ENCODE measurements at regions not wholly inside any gene's neighbourhood (a gene's known extent, or its start where the extent isn't known, plus 50 kb on each side); places are given as distances from the start of the nearest gene placed in this dataset.
A peak's percentile ranks its signal among the peaks of the same experiment; 100 is the strongest.
"Not testable (repeated sequence)": the region's sequence is repeated elsewhere in the genome, so short reads cannot be mapped to it uniquely, and the experiment has no call there.

- H3K9me3 Mint-ChIP-seq, result no peaks in the 10 kb centered on the region
- CTCF ChIA-PET, result no interaction called here
- POLR2A ChIA-PET, result no interaction called here
- H3K4me3 Mint-ChIP-seq, result no peak overlapping the region
- H3K4me1 Mint-ChIP-seq, result peaks cover 14% of the 10 kb centered on the region
- no peak for DNase-seq
- no peak overlapping the region for H3K27ac Mint-ChIP-seq
- no peaks in the 10 kb centered on the region for H3K36me3 Mint-ChIP-seq (ENCODE audit: low read depth)
- peaks cover 5% of the 10 kb centered on the region for H3K27me3 Mint-ChIP-seq
Measured at GRCh38 chr9:110030632-110031031, 177.3 kb downstream of the C9orf152 start.

GRCh38 chr9:110031511-110032173 lies 176.3 kb downstream of the C9orf152 start:
- peaks cover 3% of the 10 kb centered on the region for H3K27me3 Mint-ChIP-seq
- H3K4me1 Mint-ChIP-seq, result peaks cover 14% of the 10 kb centered on the region
- H3K9me3 Mint-ChIP-seq, result no peaks in the 10 kb centered on the region
- H3K4me3 Mint-ChIP-seq, result no peak overlapping the region
- POLR2A ChIA-PET, result no interaction called here
- no peak overlapping the region for H3K27ac Mint-ChIP-seq
- CTCF ChIA-PET, result interaction anchor here (0.6 kb wide), 2 partner anchors 128 to 1465 kb away, joined by 3 to 4 read pairs; no protein-coding TSS in a partner anchor
- no peak for DNase-seq
- H3K36me3 Mint-ChIP-seq (ENCODE audit: low read depth), result no peaks in the 10 kb centered on the region

DNA sequence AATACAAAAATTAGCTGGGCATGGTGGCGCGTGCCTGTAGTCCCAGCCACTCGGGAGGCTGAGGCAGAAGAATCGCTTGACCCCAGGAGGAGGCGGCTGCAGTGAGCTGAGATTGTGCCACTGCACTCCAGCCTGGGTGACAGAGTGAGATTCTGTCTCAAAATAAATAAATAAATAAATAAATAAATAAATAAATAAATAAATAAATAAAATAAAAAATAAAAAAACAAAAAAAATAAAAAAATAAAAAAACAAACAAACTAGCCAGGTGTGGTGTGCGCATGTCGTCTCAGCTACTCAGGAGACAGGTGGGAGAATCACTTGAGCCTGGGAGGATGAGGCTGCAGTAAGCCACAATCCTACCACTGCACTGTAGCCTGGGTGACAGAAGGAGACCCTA lies 175.4 kb downstream of the C9orf152 start:
- H3K36me3 Mint-ChIP-seq (ENCODE audit: low read depth); H3K9me3 Mint-ChIP-seq; POLR2A ChIA-PET; H3K4me3 Mint-ChIP-seq; DNase-seq; H3K27ac Mint-ChIP-seq; H3K27me3 Mint-ChIP-seq: not testable (repeated sequence)
- CTCF ChIA-PET, result interaction anchor here (0.6 kb wide), 1 partner anchor 1466 kb away, joined by 3 read pairs; no protein-coding TSS in a partner anchor
- H3K4me1 Mint-ChIP-seq, result peaks cover 14% of the 10 kb centered on the region

DNA sequence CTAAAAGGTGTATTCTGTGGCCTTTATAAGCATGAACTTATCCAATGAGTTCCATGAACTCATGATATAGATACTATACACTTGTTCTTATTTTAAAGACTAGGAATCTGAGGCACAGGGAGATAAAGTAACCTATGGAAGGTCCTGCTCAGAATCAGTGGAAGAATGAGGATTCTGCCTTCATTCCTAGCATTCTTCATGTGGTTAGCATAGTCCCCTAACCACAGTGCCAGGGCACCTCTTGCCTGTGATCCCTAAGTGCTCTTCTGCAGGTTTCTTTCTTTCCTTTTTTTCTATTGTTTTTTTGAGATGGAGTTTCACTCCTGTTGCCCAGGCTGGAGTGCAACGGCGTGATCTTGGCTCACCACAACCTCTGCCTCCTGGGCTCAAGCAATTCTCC lies 174.1 kb downstream of the C9orf152 start:
- Mint-ChIP-seq H3K27ac (no peak overlapping the region), H3K36me3 (ENCODE audit: low read depth) (no peaks in the 10 kb centered on the region), H3K27me3 (peaks cover 6% of the 10 kb centered on the region), H3K9me3 (no peaks in the 10 kb centered on the region), H3K4me3 (no peak overlapping the region), H3K4me1 (peaks cover 14% of the 10 kb centered on the region)
- no peak for DNase-seq
- CTCF ChIA-PET, result no interaction called here
- POLR2A ChIA-PET, result no interaction called here

DNA sequence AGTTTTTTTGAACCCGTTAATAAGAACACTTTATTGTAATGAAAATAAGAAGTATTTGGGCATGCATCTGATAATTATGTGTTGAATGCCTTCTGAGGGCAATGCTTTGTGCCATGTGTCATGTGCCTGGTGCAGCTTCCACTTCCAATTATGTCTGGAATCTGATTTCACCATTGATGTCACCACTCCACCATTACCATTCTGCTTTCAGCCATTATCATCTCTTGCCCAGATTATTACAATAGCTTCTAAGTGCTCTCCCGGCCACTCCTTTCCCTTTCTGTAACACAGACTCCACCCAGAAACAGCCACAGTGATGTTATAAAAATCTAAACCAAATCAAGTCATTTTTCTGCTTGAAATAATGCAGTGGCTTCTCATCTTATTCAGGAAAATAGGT lies 171.7 kb downstream of the C9orf152 start:
- ChIA-PET CTCF (interaction anchor here (0.7 kb wide), 1 partner anchor 133 kb away, joined by 4 read pairs; no protein-coding TSS in a partner anchor), POLR2A (no interaction called here)
- H3K27ac Mint-ChIP-seq, result no peak overlapping the region
- no peaks in the 10 kb centered on the region for H3K9me3 Mint-ChIP-seq
- peaks cover 13% of the 10 kb centered on the region for H3K27me3 Mint-ChIP-seq
- H3K36me3 Mint-ChIP-seq (ENCODE audit: low read depth), result no peaks in the 10 kb centered on the region
- no peak for DNase-seq
- no peak overlapping the region for H3K4me3 Mint-ChIP-seq
- peaks cover under 1% of the 10 kb centered on the region for H3K4me1 Mint-ChIP-seq

DNA sequence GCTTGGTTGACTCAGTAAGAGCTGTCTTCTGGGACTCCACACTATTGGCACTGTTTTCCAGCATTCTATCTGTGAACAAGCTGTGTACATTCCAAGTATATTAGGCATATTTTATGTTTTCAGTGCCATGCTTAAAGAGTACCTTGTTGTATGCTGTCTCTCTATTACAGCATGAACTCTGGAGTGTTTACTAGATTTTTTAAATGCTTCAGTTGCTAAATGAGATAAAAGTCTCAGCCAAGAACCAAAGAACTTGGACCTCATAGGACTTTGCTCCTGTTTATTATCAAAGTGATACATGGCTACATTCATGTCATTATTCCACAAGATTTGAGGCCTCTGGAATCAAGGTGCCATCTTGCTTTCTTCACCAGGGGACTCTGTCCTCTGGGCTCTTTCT lies 167.2 kb downstream of the C9orf152 start:
- Mint-ChIP-seq H3K36me3 (ENCODE audit: low read depth) (peaks cover 2% of the 10 kb centered on the region), H3K4me1 (peaks cover 2% of the 10 kb centered on the region), H3K4me3 (no peak overlapping the region), H3K27me3 (peaks cover 16% of the 10 kb centered on the region), H3K9me3 (no peaks in the 10 kb centered on the region), H3K27ac (no peak overlapping the region)
- CTCF ChIA-PET, result no interaction called here
- POLR2A ChIA-PET, result no interaction called here
- DNase-seq, result no peak

- H3K27ac Mint-ChIP-seq, result no peak overlapping the region
- peaks cover 2% of the 10 kb centered on the region for H3K4me1 Mint-ChIP-seq
- H3K36me3 Mint-ChIP-seq (ENCODE audit: low read depth), result peaks cover 2% of the 10 kb centered on the region
- no peaks in the 10 kb centered on the region for H3K9me3 Mint-ChIP-seq
- POLR2A ChIA-PET, result no interaction called here
- CTCF ChIA-PET, result no interaction called here
- no peak overlapping the region for H3K4me3 Mint-ChIP-seq
- DNase-seq, result no peak
- H3K27me3 Mint-ChIP-seq, result peaks cover 16% of the 10 kb centered on the region
Measured at GRCh38 chr9:110041452-110041851, 166.5 kb downstream of the C9orf152 start.

DNA sequence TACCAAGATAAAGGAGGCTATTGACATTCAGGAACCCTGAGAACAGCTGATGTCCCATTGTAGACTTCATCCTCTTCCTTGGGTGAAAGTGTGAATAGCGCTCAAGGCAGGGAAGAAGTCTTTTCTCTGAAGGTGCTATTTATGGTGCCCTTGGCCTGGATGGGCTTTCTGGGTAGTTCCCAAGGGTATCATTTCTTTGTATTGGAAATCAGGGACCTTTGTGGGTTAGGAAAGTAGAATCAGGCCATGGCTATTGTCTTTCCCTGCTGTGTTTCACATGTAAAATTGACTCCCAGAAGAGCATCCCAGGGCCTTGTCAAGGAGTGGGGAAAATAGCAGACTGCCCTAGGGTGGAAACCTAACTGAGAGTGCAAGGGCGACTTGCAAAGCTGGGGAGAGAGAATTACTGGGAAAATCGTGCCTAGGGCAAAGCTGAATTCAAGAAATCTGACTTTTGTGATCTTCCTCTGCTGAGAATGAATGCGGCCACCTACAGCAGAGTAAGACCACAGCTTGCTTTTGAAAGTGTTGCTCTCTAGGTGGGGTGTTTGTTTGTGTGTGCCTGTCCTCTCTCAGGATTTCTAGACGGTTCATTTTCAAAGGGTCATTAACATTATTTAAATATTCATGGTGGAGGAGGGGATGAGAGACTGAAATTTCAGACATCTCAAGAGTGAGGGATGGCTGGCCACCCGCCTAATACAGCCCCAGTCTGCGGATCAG lies 160.6 kb downstream of the C9orf152 start:
- Mint-ChIP-seq H3K36me3 (ENCODE audit: low read depth) (peaks cover 11% of the 10 kb centered on the region), H3K4me1 (peaks cover 40% of the 10 kb centered on the region), H3K4me3 (peak overlapping the region; percentile 96), H3K27me3 (peaks cover 15% of the 10 kb centered on the region), H3K27ac (peak overlapping the region; percentile 70), H3K9me3 (no peaks in the 10 kb centered on the region)
- DNase-seq, result no peak
- ChIA-PET POLR2A (interaction anchor here (1.0 to 6.7 kb wide), 7 partner anchors 26 to 209 kb away, joined by 3 to 94 read pairs (median 4); partner anchors contain the start of gene TXN), CTCF (interaction anchor here (1.0 to 1.3 kb wide), 3 partner anchors 81 to 144 kb away, joined by 3 to 4 read pairs (median 3); no protein-coding TSS in a partner anchor)

DNA sequence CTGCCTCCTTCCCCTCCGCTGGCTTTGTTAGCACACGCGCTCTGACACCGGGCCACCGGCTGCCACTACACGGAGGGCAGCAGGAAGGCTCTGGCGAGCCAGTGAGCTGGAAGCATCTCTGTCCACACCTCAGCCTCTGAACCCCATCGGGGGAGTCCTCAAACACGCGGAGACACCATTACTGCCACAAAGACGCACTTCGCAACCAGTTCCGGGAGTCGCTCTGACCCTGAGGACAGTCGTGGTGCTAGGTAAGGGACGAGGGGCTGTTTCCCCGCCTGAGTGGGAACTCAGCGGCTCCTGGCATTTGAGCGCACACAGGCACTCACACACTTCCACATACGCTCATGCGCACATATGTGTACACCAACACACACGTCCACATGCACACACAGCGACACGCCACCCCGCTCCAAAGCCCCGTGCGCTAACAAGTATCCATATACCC lies 160.0 kb downstream of the C9orf152 start:
- ChIA-PET POLR2A (interaction anchor here (1.0 to 6.7 kb wide), 9 partner anchors 26 to 209 kb away, joined by 3 to 94 read pairs (median 4); partner anchors contain the start of gene TXN), CTCF (interaction anchor here (1.0 to 1.3 kb wide), 3 partner anchors 82 to 145 kb away, joined by 3 to 4 read pairs (median 3); no protein-coding TSS in a partner anchor)
- Mint-ChIP-seq H3K4me1 (peaks cover 44% of the 10 kb centered on the region), H3K27me3 (peaks cover 15% of the 10 kb centered on the region), H3K36me3 (ENCODE audit: low read depth) (peaks cover 17% of the 10 kb centered on the region), H3K9me3 (no peaks in the 10 kb centered on the region), H3K27ac (peak overlapping the region; percentile 70), H3K4me3 (peak overlapping the region; percentile 96)
- no peak for DNase-seq

GRCh38 chr9:110048403-110048975 lies 159.5 kb downstream of the C9orf152 start:
- DNase-seq, result peak; percentile 87
- H3K27me3 Mint-ChIP-seq, result peaks cover 15% of the 10 kb centered on the region
- ChIA-PET CTCF (interaction anchor here (1.0 to 1.9 kb wide), 4 partner anchors 80 to 145 kb away, joined by 3 to 5 read pairs (median 4); no protein-coding TSS in a partner anchor), POLR2A (interaction anchor here (1.0 to 6.7 kb wide), 16 partner anchors 20 to 208 kb away, joined by 3 to 94 read pairs (median 5); partner anchors contain the start of gene TXN)
- H3K9me3 Mint-ChIP-seq, result no peaks in the 10 kb centered on the region
- H3K4me3 Mint-ChIP-seq, result peak overlapping the region; percentile 96
- H3K27ac Mint-ChIP-seq, result peak overlapping the region; percentile 78
- H3K36me3 Mint-ChIP-seq (ENCODE audit: low read depth), result peaks cover 17% of the 10 kb centered on the region
- peaks cover 45% of the 10 kb centered on the region for H3K4me1 Mint-ChIP-seq

DNA sequence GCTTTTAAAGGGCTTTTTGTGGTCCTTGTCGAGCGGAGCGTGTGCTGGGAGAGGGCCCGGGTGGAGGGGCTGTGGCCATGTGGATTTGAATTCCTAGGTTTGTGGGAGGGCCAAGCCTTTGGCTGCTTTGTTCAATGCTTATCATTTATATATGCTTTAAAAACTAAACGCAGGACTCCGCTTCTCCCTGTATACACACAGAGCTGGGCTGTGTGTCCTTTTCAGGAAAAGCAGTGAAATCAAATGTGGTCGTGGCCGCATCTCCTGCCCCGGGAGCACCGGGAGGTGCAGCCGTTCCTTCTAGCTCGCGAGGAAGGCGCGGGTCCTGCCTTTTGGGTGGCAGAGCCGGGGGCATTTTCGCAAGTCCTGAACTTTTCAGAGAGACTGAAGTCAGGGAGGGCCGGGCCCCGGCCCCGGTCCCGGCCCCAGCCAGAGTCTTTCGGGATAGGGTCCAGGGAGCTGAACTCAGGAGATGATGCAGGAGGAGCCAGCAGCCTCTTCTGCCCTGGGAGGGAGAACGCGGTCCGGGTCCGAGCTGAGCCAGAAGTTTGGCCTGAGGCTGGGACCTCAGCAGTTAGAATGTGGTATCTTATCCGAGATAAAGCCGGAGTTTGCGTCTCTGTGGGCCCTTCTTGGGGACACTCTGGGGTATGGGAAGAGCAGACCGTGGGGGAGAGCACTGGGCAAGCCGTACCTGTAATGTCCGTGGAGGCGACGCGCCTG lies 158.8 kb downstream of the C9orf152 start:
- no peaks in the 10 kb centered on the region for H3K9me3 Mint-ChIP-seq
- POLR2A ChIA-PET, result interaction anchor here (1.0 to 6.7 kb wide), 18 partner anchors 12 to 208 kb away, joined by 3 to 94 read pairs (median 5); partner anchors contain the start of gene TXN
- peak overlapping the region; percentile 96 for H3K4me3 Mint-ChIP-seq
- DNase-seq, result peak; percentile 28
- peaks cover 13% of the 10 kb centered on the region for H3K27me3 Mint-ChIP-seq
- CTCF ChIA-PET, result interaction anchor here (0.9 to 1.9 kb wide), 5 partner anchors 81 to 146 kb away, joined by 3 to 6 read pairs (median 5); no protein-coding TSS in a partner anchor
- peaks cover 49% of the 10 kb centered on the region for H3K4me1 Mint-ChIP-seq
- H3K36me3 Mint-ChIP-seq (ENCODE audit: low read depth), result peaks cover 20% of the 10 kb centered on the region
- H3K27ac Mint-ChIP-seq, result peak overlapping the region; percentile 78

DNA sequence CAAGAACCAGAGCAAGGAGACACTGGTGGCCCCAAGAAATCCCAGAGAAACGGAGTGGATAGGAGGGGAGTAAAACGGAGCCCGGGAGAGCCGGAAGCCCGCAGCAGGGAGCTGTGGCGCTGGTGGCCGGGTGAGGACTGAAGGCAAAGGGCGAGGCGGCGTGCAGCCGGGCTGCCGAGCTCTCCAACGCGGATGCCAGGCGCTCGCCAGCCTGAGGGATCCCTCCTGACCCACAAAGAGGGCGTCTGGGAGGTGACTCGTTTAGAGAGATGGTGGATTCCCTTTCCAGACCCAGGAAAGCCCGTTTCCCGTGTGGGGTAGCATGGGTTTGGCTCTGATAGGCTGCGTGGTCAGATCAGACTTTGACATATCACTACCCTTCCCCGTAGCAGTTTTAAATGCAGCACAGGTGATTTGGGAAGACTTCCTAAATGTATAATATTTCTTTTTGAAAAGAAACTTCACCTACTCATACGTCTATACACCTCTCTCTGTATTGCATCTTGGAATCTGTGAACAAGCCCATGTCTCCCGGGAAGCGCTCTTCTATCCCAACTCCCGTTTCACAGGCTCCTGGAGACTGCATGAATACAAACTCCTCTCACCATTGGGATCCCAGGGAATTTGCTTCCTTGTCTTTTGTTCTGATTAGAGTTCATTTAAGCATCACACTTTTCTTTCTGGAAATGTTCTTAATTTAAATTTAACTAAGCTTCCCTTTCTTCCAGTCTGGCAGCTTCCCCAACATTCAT lies 158.1 kb downstream of the C9orf152 start:
- peaks cover 20% of the 10 kb centered on the region for H3K36me3 Mint-ChIP-seq (ENCODE audit: low read depth)
- POLR2A ChIA-PET, result interaction anchor here (1.0 to 6.7 kb wide), 17 partner anchors 11 to 207 kb away, joined by 3 to 94 read pairs (median 7); partner anchors contain the start of gene TXN
- H3K4me3 Mint-ChIP-seq, result peak overlapping the region; percentile 96
- H3K27ac Mint-ChIP-seq, result peak overlapping the region; percentile 78
- H3K9me3 Mint-ChIP-seq, result no peaks in the 10 kb centered on the region
- DNase-seq, result peak; percentile 36
- peaks cover 49% of the 10 kb centered on the region for H3K4me1 Mint-ChIP-seq
- H3K27me3 Mint-ChIP-seq, result peaks cover 13% of the 10 kb centered on the region
- CTCF ChIA-PET, result interaction anchor here (0.6 to 1.9 kb wide), 6 partner anchors 14 to 146 kb away, joined by 3 to 6 read pairs (median 4); no protein-coding TSS in a partner anchor
